ENCODE measurements at regions not wholly inside any gene's neighbourhood (a gene's known extent, or its start where the extent isn't known, plus 50 kb on each side); places are given as distances from the start of the nearest gene placed in this dataset.

DNA sequence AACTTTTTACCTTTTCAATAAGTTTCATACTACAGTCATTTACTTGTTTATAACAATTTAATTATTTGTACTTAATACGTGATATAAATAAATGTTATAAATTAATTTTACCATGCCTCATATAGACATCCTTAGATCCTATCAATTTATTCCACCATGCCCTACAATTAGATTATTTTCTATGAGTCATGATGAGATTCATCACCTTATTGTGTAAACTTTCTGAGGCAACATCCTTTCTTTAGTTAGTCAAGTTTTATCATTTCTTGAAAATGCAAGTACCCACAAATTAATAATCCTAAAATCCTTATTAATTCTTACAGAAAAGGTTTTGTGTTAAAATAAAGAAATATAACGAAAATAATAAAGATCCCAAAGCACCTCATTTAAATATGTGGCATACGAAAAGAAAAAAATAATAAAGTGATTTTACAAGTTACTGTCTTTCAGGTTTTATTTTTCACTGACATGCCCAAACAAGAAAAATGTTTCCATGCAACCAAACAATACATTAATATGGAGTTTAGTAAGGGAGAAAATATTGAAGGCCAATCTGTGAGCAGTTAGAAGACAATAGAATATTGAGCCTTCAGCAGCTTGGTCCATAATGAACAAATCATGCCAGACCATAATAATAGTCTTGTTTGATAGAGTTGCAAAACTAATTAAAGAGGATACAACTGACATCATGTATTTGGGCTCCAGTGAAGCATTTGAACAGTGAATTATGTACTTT, 188.7 kb upstream of the MRPS30 start:
- TF ChIP-seq, protein P1, sequence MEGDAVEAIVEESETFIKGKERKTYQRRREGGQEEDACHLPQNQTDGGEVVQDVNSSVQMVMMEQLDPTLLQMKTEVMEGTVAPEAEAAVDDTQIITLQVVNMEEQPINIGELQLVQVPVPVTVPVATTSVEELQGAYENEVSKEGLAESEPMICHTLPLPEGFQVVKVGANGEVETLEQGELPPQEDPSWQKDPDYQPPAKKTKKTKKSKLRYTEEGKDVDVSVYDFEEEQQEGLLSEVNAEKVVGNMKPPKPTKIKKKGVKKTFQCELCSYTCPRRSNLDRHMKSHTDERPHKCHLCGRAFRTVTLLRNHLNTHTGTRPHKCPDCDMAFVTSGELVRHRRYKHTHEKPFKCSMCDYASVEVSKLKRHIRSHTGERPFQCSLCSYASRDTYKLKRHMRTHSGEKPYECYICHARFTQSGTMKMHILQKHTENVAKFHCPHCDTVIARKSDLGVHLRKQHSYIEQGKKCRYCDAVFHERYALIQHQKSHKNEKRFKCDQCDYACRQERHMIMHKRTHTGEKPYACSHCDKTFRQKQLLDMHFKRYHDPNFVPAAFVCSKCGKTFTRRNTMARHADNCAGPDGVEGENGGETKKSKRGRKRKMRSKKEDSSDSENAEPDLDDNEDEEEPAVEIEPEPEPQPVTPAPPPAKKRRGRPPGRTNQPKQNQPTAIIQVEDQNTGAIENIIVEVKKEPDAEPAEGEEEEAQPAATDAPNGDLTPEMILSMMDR (IDR thresholded peaks at IDR 0.05; ENCODE audit: borderline replicate concordance, extremely low read depth, low read length, poor library complexity, severe bottlenecking) = no peak
- no peak for TF ChIP-seq EZH2 (IDR thresholded peaks at IDR 0.05; ENCODE audit: borderline replicate concordance, low read depth, low read length, severe bottlenecking)
